GM19023 (cell line): ENCODE measurements at regions not wholly inside any gene's neighbourhood (a gene's known extent, or its start where the extent isn't known, plus 50 kb on each side); places are given as distances from the start of the nearest gene placed in this dataset.
"Not testable (repeated sequence)": the region's sequence is repeated elsewhere in the genome, so short reads cannot be mapped to it uniquely, and the experiment has no call there.

Experiments
- ATAC-seq: cut with Tn5 transposase; IDR thresholded peaks from one replicate; pipeline ENCODE4 v1.9.1; 2021; ENCODE audit warnings: mild to moderate bottlenecking, moderate library complexity; ENCODE audit not compliant: unreplicated experiment

- not testable (repeated sequence) for ATAC-seq
Observed at GRCh38 chr12:67488349-67488748, 160.2 kb upstream of the DYRK2 start.

GRCh38 chr12:67489007-67489406, 159.5 kb upstream of the DYRK2 start:
- no peak for ATAC-seq

GRCh38 chr12:67496581-67496980, 152.0 kb upstream of the DYRK2 start:
- ATAC-seq = no peak

- no peak for ATAC-seq
Observed at GRCh38 chr12:67498991-67499390, 149.6 kb upstream of the DYRK2 start.

- ATAC-seq = no peak
Observed at GRCh38 chr12:67501362-67501761, 147.2 kb upstream of the DYRK2 start.

GRCh38 chr12:67504026-67504425, 144.5 kb upstream of the DYRK2 start:
- ATAC-seq = no peak

- no peak for ATAC-seq
Observed at GRCh38 chr12:67506739-67507138, 141.8 kb upstream of the DYRK2 start.

- no peak for ATAC-seq
Observed at GRCh38 chr12:67508830-67509229, 139.7 kb upstream of the DYRK2 start.

- no peak for ATAC-seq
Observed at GRCh38 chr12:67509666-67510386, 138.7 kb upstream of the DYRK2 start.

- ATAC-seq = no peak
Observed at GRCh38 chr12:67512061-67512460, 136.5 kb upstream of the DYRK2 start.

- no peak for ATAC-seq
Observed at GRCh38 chr12:67514502-67514901, 134.0 kb upstream of the DYRK2 start.

GRCh38 chr12:67515679-67516340, 132.7 kb upstream of the DYRK2 start:
- peak; percentile 86 for ATAC-seq

GRCh38 chr12:67517181-67517887, 131.2 kb upstream of the DYRK2 start:
- ATAC-seq = no peak

- no peak for ATAC-seq
Observed at GRCh38 chr12:67519484-67520433, 128.8 kb upstream of the DYRK2 start.

GRCh38 chr12:67520606-67521005, 127.9 kb upstream of the DYRK2 start:
- no peak for ATAC-seq

GRCh38 chr12:67522222-67522621, 126.3 kb upstream of the DYRK2 start:
- no peak for ATAC-seq

GRCh38 chr12:67523538-67523937, 125.0 kb upstream of the DYRK2 start:
- ATAC-seq = no peak

GRCh38 chr12:67524861-67525616, 123.5 kb upstream of the DYRK2 start:
- no peak for ATAC-seq

GRCh38 chr12:67525617-67525884, 123.0 kb upstream of the DYRK2 start:
- ATAC-seq = no peak

GRCh38 chr12:67526129-67526528, 122.4 kb upstream of the DYRK2 start:
- no peak for ATAC-seq
